Liver (tissue), 3 donors: ENCODE measurements at regions not wholly inside any gene's neighbourhood (a gene's known extent, or its start where the extent isn't known, plus 50 kb on each side); places are given as distances from the start of the nearest gene placed in this dataset.

ENCODE experiments used
- EGR1 ChIP-seq, 2 donors: IDR thresholded peaks; 2 replicates each; pipeline ENCODE4 v1.6.1; 2016 to 2018; ENCODE audit warnings: antibody characterized with exemption in 2 of 2, low read depth in 2 of 2
- GABPA ChIP-seq, 2 donors: IDR thresholded peaks in 1 of 2; conservative IDR thresholded peaks in 1 of 2; 2 replicates each; pipeline ENCODE4 v1.6.1; 2016; ENCODE audit warnings: antibody characterized with exemption in 2 of 2, mild to moderate bottlenecking in 1 of 2, moderate library complexity in 1 of 2
- TF ChIP-seq, protein P1 (sequence below): fragments of 150-350 bp; IDR thresholded peaks from 2 replicates; pipeline ENCODE4 v1.5.1; 2017; ENCODE audit warnings: improper control_type of control experiment, low read depth, low read length; ENCODE audit not compliant: missing input control
- donor health status: healthy.
- donor health status: healthy.

DNA sequence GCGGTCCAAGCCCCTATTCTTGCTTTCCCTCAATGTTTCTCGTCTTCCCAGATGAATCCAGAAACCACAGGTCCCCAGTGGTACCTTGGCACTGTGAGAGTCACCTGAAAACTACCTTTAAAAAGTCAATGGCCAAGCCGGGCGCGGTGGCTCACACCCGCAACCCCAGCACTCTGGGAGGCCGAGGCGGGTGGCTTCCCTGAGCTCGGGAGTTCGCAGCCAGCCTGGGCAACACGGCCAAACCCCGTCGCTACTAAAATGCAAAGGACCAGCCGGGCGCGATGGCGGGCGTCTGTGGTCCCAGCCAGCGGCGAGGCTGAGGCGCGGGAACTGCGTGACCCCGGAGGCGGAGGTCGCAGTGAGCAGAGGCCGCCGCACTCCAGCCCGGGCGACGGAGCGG is 285.9 kb downstream of the CHL1 start:
- TF ChIP-seq, protein P1, sequence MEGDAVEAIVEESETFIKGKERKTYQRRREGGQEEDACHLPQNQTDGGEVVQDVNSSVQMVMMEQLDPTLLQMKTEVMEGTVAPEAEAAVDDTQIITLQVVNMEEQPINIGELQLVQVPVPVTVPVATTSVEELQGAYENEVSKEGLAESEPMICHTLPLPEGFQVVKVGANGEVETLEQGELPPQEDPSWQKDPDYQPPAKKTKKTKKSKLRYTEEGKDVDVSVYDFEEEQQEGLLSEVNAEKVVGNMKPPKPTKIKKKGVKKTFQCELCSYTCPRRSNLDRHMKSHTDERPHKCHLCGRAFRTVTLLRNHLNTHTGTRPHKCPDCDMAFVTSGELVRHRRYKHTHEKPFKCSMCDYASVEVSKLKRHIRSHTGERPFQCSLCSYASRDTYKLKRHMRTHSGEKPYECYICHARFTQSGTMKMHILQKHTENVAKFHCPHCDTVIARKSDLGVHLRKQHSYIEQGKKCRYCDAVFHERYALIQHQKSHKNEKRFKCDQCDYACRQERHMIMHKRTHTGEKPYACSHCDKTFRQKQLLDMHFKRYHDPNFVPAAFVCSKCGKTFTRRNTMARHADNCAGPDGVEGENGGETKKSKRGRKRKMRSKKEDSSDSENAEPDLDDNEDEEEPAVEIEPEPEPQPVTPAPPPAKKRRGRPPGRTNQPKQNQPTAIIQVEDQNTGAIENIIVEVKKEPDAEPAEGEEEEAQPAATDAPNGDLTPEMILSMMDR = no peak
- TF ChIP-seq EGR1 (IDR thresholded peaks at IDR 0.05; ENCODE audit: low read depth in 2 of 2) (no peak), GABPA (IDR thresholded peaks at IDR 0.05 in 1 of 2, conservative IDR thresholded peaks at IDR 0.05 in 1 of 2) (no peak)
